GM19351 (cell line): ENCODE measurements at regions not wholly inside any gene's neighbourhood (a gene's known extent, or its start where the extent isn't known, plus 50 kb on each side); places are given as distances from the start of the nearest gene placed in this dataset.
A peak's percentile ranks its signal among the peaks of the same experiment; 100 is the strongest.

ENCODE experiments used
- ATAC-seq: cut with Tn5 transposase; IDR thresholded peaks from one replicate; pipeline ENCODE4 v1.9.1; 2021; ENCODE audit warnings: mild to moderate bottlenecking, moderate library complexity; ENCODE audit not compliant: unreplicated experiment

DNA sequence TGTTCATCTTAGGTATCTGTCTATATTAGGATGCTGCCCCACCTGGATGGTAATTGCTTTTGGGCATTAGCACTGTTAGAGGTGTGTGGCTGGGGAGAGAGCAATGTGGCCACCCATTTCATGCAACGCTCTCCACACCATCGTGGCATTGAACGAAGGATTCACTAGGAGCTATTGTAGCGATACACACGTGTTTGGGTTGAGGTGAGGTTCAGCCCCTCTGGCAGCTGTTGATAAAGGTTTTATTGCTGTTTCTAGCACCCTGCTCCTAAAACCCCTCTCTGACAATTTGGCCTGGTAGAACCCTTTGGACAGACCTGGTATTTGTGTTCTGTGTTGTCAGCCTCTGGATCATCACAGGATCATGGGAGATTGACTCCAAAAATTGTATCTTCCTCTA, 280.9 kb downstream of the PRL start:
- ATAC-seq: no peak

DNA sequence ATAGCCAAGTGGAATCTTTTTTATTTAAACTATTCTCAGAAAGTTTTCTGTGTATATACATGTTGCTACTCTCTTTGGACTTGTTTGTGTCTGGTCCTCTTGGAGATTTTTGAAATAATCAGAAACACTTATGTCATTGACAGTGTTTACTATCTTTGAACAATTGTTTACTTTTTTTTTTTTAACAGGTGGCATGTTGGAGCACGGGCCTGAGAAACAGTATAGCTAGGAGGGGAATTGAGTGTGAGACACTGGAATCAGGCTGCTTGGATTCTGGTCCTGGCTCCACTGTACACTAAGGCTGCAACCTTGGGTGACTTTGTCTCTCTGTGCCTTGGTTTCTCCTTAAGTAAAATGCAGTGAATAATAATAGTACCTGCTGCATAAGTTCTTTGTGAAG, 279.6 kb downstream of the PRL start:
- no peak for ATAC-seq

DNA sequence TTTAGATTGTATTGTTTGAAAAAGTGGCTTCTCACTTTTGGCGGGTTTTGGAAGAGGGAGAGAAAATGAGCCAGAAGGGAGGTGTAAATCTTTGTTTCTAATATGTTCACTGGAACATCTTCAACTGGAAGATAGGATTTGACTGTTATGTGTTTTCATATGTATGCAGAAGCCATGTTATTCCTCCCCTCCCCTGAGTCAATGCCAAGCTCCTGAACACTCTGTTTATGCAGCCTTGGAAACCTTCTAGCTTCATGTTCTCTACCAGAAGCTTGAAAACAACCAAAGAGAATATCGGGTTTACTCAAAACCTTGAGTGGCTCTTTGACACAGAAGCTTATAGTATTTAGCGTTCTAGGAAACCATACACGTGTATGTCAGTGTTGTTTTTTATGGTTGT, 279.1 kb downstream of the PRL start:
- no peak for ATAC-seq

DNA sequence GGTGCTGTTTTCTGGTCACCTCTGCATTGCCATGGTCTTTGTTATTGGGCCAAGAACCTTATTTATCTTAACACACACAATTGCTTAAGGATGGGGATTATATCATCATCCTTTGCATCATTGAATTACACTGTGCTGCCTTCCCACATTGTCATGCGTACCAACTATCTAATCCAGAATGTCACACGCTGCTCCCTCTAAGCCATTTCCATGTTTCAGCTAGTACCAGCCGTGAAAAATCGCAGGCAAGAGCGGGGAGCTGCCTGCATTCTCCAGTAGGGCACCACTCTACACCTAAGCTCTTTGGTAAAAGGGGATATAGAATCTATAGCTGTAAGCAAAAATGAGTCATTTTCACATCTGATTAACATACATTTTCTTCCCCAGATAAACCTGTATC, 277.0 kb downstream of the PRL start:
- ATAC-seq: no peak

DNA sequence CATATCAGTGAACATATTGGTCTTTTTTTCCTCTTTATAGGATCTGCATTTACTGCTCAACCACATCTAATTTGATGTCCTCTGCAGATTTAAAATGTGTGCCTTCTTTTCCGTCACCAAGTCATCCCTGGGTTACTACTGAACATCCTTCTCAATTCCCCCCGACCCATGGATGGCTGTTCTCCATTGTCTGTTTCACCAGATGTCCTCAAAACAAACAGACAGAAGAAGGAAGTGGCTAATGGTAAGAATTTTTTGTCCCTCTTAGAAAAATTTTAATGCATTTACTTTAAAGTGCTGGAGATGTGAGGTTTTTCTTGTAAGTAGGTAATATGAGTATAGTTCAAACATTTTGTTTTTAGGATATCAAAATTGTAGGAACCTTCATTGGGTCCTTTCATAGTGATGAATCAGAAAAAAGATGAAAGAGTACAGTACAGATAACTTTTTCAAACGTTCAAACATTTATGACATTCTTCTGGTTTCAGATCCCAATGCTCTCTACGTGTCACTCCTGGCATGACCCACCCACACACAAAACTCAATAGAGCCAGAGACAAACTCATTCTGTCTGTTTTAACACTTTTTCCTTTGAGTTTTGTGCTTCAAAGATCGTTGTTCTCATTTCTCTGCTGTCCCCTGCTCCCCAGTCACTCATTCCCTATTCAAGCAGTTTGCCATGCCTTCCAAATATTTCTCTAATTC, 276.4 kb downstream of the PRL start:
- ATAC-seq: no peak

DNA sequence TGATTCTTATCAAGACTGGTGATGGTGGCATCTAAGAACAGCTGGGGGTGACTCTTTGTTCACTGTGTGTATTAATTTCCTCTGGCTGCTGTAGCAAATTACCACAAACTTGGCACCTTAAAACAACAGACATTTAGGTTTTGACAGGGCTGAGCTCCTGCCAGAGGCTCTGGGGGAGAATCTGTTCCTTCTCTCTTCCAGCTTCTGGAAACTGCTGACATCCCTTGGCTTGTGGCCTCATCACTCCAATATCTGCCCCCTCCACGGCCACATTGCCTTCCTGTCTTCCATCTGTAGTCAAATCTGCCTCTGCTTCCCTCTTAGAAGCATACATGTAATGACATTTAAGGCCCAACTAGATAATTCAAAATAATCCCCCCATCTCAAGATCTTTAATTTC, 274.9 kb downstream of the PRL start:
- no peak for ATAC-seq

DNA sequence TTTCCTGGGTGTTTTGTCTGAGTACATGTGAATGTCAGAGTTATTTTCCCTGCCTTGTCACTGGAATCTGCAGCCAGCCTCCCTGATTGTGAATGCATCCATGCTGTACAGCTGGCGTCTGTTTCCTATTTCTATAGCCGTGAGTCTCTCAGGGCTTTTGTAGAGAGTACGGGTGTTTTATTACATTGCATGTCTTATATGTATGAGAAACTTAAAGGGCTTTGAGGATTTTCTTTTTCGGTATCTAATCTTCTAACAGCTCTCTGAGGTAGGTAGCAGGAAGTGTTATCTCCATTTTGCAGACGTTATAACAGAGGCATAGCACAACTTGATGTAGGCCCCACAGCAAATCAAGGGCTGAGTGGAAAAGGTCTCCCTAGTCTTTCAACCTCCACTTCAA, 272.9 kb downstream of the PRL start:
- no peak for ATAC-seq

DNA sequence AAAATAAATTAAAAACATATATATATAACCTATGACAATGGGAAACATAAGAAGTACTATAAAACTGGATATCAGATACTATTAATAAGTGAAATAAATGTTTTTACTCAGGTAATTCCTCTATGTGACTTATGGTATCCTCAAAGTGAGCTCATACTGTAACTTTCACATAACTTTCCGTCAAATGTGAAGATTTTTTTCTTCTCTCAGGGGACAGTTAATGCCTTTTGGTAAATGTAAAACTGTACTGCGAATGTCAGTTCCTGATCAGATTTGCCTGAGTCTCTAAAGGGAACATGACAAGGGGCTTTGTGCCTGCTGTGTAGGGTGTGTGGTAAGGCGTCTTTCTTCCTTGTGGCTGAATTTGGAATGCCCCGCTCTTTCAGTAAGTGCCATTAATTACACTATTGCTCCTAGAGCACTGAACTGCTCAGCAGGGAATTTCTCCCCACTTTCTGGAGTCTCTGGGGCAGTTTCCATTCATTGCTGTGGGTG, 271.8 kb downstream of the PRL start:
- peak; percentile 8 for ATAC-seq

DNA sequence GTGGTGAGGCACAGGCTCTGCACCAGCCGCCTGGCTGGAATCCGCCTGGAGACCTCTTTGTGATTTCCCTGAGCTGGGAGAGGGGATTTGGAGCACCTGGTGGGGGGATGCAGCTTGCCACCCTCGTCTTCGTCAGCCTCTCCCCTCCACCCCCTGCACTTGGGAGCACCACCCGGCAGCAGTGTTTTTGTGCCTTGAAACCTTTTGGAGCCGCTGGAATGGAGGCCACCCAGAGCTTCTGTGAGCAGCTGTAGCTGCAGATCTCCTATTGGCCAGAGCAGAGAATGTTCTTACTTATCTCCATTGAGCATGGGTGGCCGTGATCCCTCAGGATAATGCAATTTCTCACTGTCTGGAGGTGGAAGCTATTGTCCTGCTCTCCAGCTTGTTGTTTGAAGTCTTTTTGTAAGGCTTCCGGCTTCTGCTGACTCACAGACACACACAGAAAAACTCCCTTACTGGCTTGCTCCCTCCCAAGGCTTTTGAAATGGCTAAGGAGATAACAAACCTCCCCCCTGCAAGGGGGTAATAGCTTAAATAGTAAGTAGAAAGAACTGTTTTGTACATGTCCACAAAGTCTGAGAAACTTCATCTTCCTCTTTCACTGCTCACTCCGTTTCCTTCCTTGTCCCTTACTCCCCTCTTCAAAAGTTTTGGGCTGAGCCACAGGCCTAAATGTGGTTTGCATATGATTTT, 271.2 kb downstream of the PRL start:
- peak; percentile 52 for ATAC-seq

DNA sequence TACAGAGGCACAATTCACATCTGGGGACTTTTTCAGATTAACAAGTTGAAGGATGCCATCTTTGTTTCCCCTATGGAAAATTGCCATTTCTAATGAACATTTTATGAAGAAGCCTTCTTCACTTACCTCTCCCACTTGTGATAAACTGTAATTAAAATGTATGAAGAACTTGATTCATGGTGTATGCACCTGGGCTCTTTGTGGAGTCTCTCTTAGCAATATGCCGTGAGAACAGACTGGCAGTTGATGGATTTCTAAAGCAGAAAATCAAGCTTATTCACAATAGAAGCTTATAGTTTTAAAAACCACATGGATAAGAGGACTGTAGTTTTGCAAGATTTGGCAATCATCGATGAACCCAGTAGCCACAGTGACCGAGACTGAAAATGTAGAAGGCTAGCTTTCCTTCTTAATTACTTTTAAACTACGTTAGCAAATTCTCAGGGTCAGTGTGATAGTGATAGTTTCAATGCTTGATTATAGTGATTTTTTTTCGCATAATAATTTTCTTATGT, 270.6 kb downstream of the PRL start:
- no peak for ATAC-seq

DNA sequence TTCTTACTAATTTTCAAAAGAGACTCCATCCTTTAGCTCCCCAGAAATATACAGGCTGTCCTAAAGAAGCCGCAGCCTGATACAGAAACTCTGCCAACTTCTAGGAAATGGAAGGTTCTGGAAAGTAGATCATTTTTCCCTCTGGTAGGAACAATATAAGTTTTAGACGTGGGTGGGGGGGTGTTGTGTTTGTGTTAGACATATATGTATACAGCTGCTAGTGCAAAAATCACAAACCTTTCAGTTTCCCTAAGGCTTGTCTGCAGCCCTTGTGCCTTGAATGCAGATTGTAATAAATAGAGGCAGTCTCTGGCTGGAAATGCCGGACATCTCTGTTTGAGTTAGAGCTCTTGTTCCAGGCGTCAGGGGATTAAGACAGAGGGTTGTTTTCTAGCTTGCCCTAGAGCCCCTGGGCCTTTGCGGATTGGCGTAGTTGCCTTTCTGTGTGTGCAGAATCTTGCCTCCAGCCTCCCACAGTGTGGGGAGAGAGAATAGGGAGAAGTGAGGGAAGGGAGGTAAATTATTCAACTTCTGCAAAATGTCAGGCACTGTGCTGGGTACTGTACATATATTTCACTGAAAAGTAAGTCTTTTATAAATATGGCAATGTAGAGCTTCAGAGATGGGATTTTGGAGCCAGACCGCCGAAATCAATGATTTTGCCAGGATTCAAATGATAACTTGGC, 269.7 kb downstream of the PRL start:
- ATAC-seq: no peak

DNA sequence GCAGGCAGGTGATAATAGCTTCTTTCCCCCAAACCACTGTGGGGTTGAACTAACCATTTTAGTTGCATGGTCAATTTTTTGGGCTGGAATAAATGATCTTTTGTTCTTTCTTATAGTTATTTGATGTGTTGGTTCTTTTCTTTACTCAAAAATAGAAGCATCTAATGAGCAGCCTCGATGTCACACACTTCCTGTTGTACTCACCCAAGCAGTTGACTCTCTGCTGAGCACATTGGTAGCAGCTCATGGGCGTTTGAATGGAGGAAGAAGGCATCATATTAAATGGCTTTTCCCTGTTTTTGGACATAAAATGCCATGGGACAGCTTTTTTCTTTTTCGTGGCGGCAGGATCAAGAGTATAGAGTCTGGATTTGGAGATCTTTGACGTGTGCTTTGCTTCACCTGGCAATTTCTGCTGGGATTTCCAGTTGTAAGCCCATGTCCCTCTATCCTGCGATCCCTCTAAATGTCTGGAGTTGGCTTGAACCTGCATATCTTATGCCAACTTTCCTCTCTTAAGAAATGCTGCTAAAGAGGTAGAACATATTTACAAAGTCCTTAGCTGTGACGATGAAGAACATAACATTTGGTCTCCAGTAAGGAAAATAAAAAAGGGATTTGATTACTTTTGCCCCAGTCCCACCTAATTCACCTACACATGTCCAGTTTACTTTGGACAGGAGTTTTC, 268.3 kb downstream of the PRL start:
- no peak for ATAC-seq

DNA sequence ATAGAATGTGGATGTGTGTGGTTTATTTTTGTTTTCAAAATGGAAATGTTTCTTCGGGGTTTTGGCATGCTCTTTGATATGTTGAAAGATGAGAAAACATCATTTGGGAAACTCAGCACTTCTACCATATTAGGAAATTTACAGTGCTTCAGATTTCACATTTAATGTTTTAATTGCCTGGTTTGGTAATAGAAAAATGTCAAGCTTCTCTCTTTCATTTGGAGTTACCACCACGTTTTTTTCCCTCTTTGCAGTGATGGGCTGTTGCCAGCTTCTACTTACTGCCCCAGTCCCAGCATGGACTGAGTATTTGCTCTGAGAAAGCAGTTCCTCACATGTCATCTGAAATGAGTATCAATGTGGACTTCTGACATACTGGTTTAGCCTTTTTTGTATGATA, 267.7 kb downstream of the PRL start:
- ATAC-seq: no peak

DNA sequence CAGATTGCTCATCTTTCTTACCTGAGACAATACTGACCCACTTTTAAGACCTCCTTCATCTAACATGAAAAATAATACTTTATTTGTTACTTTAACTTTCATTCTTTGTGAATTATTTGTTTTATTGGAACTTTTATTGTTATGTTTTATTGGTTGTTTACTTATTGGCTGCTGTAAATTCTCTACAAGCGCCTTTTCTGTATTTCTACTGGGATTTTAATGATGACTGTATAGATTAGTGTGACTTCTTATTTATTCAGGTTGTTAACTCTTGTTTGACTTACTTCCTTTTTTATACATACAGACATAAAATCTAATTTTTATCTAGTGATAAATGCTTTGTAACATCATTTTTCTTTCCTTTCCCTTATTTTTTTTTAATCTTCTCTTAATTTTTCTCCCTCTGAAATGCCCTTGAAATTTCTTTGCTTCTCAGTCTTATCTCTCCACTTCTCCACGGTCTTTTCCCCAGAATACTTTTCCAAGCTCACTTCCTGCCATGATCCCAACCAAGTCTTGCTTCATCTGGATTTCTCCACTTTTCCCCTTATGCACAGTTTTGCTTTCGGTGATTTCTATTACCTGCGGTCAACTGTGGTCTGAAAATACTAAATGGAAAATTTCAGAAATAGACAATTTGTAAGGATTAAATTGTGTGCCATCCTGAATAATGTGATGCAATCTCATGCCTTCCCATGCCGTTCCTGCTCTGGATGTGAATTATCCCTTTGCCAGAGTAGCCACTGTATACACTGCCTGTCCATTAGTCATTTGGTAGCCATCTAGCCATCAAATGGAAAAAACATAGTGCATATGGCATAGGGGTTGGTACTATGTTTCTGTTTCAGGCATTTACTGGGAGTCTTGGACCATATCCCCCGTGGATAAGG, 265.9 kb downstream of the PRL start:
- no peak for ATAC-seq

DNA sequence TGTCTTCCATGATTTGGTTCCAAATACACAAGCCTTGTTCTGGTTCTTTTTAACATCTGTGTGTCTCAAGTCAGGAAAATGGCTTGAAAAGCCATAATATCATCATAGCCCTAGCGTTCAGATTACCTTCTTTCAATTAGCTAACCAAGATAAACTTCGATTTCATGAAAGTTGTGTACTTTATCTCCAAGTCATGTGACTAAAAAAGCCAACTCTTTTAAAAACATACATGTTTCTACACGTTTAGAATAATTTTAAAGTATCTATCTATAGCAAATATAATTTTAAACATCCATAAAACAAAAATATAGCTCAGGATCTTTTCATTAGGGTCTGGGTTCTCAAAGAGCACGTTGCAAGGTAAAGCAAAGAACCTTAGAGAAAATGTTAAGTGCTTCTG, 261.1 kb downstream of the PRL start:
- no peak for ATAC-seq

DNA sequence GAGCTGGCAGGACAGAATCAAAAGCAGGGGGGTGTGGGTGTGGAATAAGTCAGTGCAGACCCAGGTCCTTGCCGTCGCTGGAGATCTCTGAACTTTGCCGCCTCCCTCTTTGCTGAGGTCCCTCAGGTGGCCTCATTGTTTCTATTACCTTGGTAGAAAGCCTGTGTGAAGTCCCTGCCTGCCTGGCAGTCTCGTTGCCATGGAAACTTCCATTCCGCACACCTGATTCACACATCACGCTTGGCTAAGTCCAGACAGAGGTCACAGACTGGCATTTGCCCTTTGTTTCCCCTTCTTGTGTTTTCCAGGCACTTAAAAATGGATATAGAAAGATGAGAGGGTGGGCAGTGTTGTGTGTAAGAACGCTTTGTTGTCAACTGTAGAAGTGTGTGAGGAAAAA, 260.6 kb downstream of the PRL start:
- ATAC-seq: peak; percentile 64

DNA sequence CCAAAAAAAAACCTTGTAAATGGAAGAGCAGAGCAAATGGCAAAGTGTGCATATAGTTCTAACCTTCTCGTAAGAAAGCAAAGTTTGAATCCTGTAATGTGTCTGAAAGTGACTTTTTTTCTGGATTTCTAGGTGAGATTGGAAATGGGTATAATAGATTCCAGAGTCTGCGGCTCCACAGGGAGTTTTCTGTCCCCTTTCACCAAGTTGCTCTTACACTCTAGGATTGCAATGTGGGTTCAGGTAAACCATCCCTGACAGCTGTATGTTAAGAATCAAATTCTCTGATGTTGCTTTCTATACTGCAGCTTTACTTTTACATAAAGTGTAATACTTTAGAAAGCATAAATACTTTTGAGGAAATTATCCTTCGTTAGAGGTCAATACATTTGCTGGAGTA, 260.1 kb downstream of the PRL start:
- ATAC-seq: peak; percentile 19

DNA sequence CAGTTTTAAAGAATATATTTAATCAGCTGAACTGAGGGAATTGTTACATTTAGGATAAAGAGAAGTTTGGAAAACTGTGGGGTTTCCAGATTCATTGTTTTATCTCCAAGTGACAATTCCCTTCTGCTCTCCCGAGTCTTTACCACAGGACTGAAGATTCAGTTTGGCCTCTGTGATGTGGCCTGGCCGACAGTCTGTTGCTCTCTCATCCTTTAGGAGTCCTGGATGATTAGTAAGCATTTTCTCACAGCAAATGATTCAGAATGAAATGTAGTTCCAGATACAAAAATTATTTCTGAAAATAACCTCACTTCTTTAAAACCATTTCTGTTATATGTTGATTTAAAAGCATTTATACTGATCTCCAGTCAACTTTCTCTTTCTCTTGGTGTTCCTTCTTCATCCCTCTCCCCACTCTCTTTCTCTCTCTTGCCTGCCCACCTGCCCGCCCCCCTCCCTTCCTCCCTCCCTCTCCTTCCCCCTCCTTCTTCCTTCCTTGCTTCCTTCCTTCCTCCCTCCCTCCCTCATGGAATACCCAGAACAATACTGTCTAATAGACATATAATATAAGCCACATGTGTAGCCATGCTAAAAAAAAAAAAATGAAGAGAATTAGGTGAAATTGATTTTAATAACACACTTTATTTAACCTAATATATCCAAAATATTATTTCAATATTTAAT, 254.9 kb downstream of the PRL start:
- ATAC-seq: no peak

DNA sequence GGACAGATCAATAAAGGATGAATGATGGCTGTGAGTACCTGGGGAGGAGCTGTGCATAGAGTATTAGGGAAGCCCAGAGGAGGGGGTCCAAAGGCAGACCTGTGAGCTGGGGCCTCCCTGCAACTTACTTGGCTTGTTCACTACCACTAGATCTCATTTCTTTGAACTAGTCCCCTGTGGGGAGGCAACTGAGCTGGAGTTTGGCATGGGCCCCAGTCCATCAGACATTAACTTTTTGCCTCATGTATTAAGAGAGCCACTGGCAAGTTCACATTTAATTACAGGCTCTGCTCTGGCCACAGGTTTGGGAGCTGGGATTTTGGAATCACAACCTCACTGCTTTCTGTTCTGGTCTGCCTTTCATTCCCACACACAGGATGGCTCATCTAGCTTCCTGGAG, 254.1 kb downstream of the PRL start:
- ATAC-seq: no peak
